Small intestine (tissue), 7 donors: ENCODE measurements at regions not wholly inside any gene's neighbourhood (a gene's known extent, or its start where the extent isn't known, plus 50 kb on each side); places are given as distances from the start of the nearest gene placed in this dataset.
A peak's percentile ranks its signal among the peaks of the same experiment; 100 is the strongest.

Source experiments
- DNase-seq, 2 donors: peaks; one replicate each; pipeline versions ENCODE4 v3.0.0 to v3.0.0-alpha.2; 2013
- FAIRE-seq: peaks from 2 replicates; lab custom pipeline; 2012; peaks lifted over from hg19 to GRCh38; lab: Jason Lieb, UNC
- H3K27ac ChIP-seq, 3 donors: one replicate each; pipeline ENCODE4 v1.5.1; 2013; ENCODE audit warnings: low read length in 2 of 3, mild to moderate bottlenecking in 2 of 3, control low read depth in 1 of 3, inconsistent platforms in 1 of 3, low read depth in 1 of 3, moderate library complexity in 1 of 3
- H3K27me3 ChIP-seq, 3 donors: one replicate each; pipeline ENCODE4 v1.6.1; 2013; ENCODE audit warnings: low read length in 3 of 3, inconsistent platforms in 1 of 3; ENCODE audit not compliant: control insufficient read depth in 3 of 3, insufficient read depth in 3 of 3
- H3K36me3 ChIP-seq, 3 donors: one replicate each; pipeline ENCODE4 v1.6.1; 2013; ENCODE audit warnings: low read length in 3 of 3, inconsistent platforms in 1 of 3, low read depth in 1 of 3, mild to moderate bottlenecking in 1 of 3, moderate library complexity in 1 of 3; ENCODE audit not compliant: control insufficient read depth in 3 of 3, insufficient read depth in 2 of 3
- H3K4me1 ChIP-seq, 3 donors: one replicate each; pipeline ENCODE4 v1.6.1; 2013; ENCODE audit warnings: low read length in 2 of 3, inconsistent platforms in 1 of 3, low read depth in 1 of 3, mild to moderate bottlenecking in 1 of 3, moderate library complexity in 1 of 3; ENCODE audit not compliant: control insufficient read depth in 3 of 3, insufficient read depth in 2 of 3
- H3K4me3 ChIP-seq, 3 donors: one replicate each; pipeline ENCODE4 v1.5.1; 2013; ENCODE audit warnings: low read length in 3 of 3, control low read depth in 1 of 3, inconsistent platforms in 1 of 3, low read depth in 1 of 3, mild to moderate bottlenecking in 1 of 3, moderate library complexity in 1 of 3
- H3K9me3 ChIP-seq, 2 donors: one replicate each; pipeline ENCODE4 v1.6.1; 2013; ENCODE audit warnings: low read depth in 1 of 2, low read length in 1 of 2; ENCODE audit not compliant: control insufficient read depth in 2 of 2, insufficient read depth in 1 of 2
- WGBS, 3 donors: extraction: QIAGEN DNeasy Blood & Tissue Kit; methylation state at CpG; one replicate each; pipeline ENCODE4 v1.1.7; 2013; 5-methylcytosine and 5-hydroxymethylcytosine counted together
- donor health status: healthy with polysubstance abuse.
- donor health status: control.
- donor health status: control.
- donor health status: Bipolar disorder and iron deficiency.
- donor health status: healthy.

DNA sequence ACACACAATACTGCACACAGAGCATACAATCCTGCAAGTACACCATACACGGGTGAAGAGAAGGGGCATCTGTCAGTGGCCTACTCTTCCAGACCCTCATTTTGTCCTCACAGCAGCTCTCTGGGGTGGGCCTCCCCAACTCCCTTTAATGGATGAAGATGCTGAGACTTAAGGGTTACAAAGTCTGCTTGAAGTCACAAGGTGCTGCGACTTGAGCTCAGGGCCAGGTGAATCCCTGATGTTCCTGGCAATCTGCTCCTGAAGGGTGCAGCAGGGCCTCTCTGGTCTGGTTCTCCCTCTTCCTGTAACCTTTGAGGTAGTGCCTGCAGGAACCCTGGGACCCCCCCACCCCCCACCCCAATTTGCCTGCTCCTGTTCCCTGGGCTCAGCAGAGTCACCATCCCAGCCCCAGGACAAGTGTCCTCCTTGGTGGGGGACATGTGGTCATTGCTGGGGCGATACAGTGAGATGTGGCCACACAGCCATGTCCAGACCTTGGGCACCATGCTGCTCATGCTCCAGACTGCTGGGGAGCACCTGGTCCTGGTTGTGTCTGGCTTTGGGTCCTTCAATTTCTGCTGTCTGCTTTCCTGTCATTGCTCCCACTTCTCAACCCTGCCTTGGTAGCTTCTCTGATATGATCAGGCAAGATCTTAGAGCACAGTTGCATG lies 107.5 kb downstream of the METRNL start:
- Histone ChIP-seq H3K4me1 (peaks cover 0 to 6% (median 0%) of the 10 kb centered on the region in 3 donors), H3K4me3 (no peak overlapping the region), H3K27me3 (no peaks in the 10 kb centered on the region), H3K36me3 (no peaks in the 10 kb centered on the region), H3K27ac (no peak overlapping the region), H3K9me3 (no peaks in the 10 kb centered on the region)
- WGBS, 3 donors = 79 to 95% (median 92%) methylated on average over 3 of the region's 3 CpGs
- no peak for FAIRE-seq
- no peak for DNase-seq

DNA sequence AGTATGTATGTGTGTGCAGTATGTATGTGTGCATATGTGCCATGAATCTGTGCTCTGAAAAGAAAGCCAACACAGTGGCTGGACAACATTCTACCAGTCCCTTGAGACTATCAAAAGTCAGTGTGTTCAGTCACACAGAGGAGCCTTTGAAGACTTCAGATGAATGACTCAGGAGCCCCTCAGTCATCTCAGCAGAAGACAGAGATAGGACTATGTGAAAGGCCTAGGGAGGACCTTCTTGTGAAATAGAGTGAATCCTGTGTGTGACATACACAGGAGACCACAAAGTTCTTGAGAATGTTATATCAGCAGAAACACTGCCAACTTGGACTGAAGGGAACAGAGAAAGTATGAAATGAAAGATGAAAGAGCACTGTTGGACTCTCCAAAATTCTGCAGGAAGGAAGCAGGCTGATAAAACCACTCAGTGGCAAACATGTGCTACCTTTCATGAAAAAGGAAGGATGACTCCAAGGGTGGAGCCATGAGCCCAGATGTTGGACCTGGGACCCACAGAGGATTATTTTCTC lies 108.4 kb downstream of the METRNL start:
- H3K27ac ChIP-seq = no peak overlapping the region

DNA sequence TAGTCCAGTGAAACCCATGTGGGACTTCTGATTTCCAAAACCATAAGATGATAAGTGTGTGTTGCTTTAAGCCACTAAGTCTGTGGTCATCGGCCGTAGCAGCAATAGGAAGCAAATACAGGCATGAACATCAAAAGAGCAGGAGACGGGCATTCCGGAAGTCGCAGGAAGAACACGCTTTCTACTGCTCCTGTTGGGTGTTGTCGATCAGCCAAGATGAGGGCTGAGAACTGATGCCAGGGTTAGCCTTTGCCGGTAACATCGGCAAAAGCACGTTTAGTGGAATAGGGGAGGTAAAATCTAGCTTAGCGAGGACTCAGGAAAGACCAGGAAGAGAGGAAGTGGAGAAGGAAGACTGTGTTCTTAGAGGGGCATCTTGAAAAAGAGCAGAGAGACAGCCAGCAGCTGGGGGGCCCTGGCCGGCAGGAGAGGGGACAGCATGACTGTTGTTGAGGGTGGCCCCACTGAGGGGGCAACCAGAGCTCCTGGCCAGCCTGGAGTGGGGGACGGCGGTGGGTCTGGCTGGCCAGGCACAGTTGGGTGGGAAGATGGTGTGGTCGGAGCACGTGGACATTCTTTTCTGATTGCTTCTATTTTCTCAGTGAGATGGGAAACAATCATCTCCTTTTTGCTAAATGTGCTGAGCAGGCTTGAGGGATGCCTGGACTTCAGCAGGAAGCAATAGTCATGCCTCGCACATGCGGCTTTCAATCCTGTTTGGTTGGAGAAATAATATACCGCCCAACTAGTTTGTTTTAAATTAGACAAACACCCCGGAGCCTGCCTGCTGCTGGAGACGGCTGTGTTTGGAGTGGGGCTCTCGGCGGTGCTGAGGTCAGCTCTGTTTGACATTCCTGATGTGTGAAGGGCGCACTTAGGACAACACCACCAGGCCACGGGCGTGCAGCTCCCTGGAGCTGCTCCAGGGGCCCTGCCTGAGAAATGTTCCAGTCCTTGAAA lies 109.9 kb downstream of the METRNL start:
- H3K9me3 ChIP-seq = no peaks in the 10 kb centered on the region
- H3K27me3 ChIP-seq = no peaks in the 10 kb centered on the region
- FAIRE-seq (no peak), DNase-seq (peak in 1 of 2 donors; percentile 28)
- peaks cover 0 to 6% (median 0%) of the 10 kb centered on the region in 3 donors for H3K4me1 ChIP-seq
- no peak overlapping the region for H3K4me3 ChIP-seq
- H3K27ac ChIP-seq = peak overlapping the region in 2 of 3 donors; percentile 21 to 30
- H3K36me3 ChIP-seq = no peaks in the 10 kb centered on the region
- 63 to 72% (median 71%) methylated on average over 26 of the region's 26 CpGs for WGBS, 3 donors

More for the DNA sequence above, 108.4 kb downstream of the METRNL start:
- DNase-seq = no peak
- Histone ChIP-seq H3K9me3 (no peaks in the 10 kb centered on the region), H3K4me3 (no peak overlapping the region), H3K36me3 (no peaks in the 10 kb centered on the region), H3K4me1 (peaks cover 0 to 6% (median 0%) of the 10 kb centered on the region in 3 donors), H3K27me3 (no peaks in the 10 kb centered on the region)
- FAIRE-seq = no peak

DNA sequence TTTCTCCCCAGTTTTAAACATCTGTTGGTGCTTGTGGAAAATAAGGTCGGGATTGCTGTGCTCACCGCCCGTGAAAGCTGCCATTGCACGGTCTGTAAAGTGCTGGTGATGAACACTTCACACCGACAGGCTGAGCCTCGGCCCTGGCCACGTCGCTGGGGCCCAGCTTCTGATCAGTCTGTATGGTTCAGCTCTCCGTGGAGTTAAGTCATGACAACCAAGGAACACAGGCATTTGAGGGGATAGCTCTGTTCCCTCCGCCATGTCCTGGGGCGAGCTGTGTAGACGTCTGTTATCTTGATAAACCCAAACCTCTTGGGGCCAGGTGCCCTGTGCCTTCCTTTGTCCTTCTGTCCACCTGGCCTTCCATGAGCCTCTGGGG lies 110.6 kb downstream of the METRNL start:
- H3K36me3 ChIP-seq = no peaks in the 10 kb centered on the region
- H3K4me1 ChIP-seq = peaks cover 0 to 6% (median 0%) of the 10 kb centered on the region in 3 donors
- no peak for FAIRE-seq
- H3K4me3 ChIP-seq = no peak overlapping the region
- DNase-seq = no peak
- WGBS, 3 donors = 67 to 82% (median 80%) methylated on average over 12 of the region's 12 CpGs
- H3K9me3 ChIP-seq = peaks cover 0 to 4% of the 10 kb centered on the region in 2 donors
- H3K27ac ChIP-seq = peak overlapping the region in 2 of 3 donors; percentile 30 to 53
- H3K27me3 ChIP-seq = no peaks in the 10 kb centered on the region

DNA sequence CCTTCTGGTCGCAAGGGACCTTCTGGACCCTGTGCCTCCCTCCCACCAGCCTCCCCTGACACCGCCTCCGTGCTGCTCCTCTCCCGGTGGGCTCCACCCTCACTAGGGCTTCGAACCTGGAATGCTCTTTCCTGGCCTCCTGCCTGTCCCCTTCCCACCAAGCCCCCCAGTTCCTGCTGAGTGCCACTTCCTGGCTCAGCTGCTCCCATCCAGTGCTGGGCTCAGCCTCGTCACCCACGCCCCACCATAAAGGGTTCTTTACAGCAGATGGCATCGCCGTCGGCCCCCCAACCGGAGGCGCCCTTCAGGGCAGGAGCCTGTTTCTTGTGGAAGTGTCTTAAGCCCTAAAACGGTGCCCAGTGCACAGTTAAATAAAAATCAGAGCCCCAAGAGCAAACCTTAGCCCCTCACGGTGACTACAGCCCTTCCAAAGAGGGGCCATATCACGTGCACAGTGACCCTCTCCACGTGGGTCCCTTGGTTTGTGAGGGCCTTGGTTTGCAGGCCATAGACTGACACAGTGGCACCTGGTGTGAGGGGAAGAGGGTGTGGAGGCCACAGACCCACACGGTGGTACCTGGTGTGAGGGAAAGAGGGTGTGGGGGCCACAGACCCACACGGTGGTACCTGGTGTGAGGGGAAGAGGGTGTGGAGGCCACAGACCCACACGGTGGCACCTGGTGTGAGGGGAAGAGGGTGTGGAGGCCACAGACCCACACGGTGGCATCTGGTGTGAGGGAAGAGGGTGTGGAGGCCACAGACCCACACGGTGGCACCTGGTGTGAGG lies 111.4 kb downstream of the METRNL start:
- H3K27ac ChIP-seq = no peak overlapping the region
- DNase-seq (no peak), FAIRE-seq (no peak)
- H3K9me3 ChIP-seq = peaks cover 0 to 4% of the 10 kb centered on the region in 2 donors
- no peaks in the 10 kb centered on the region for H3K36me3 ChIP-seq
- peaks cover 0 to 6% (median 0%) of the 10 kb centered on the region in 3 donors for H3K4me1 ChIP-seq
- WGBS, 3 donors = 74 to 86% (median 83%) methylated on average over 21 of the region's 21 CpGs
- no peak overlapping the region for H3K4me3 ChIP-seq
- no peaks in the 10 kb centered on the region for H3K27me3 ChIP-seq

DNA sequence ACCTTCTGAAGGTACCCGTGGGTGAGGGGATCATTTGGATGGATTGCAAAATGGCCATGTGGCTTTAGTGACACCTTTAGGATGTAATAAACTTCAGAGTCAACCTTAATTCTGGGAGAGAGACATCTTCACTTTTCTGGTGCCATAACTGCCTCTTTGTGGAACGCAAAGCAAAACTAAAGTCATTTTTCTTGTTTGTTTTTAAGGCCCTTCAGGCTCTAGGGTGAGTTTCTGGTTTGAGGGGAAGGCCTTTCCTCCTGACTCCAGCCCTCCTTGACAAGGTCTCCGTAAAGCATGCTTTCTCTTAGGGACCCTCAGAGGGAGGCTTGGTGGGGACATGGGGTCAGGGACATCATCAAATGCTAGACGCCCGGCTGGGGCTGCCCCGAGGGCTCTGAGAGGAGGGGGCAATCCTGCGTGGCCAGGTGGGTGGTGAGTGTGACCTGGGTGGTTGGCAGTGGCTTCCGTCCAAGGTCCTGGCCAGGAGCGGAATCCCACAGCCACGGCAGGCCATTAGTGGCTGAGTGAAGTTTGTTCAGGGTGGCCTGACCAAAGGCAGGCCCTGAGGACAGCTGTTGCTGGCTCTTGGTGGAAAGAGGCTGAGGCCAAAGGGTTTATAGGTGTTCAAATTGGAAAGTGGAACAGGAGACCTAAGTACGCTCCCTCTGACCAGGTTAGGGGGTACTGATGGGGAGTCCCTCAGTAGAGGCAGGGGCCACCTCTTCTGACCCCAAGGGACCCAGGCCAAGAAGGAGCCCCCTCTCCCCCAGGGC lies 112.2 kb downstream of the METRNL start:
- no peaks in the 10 kb centered on the region for H3K36me3 ChIP-seq
- WGBS, 3 donors = 85 to 94% (median 87%) methylated on average over 11 of the region's 11 CpGs
- no peaks in the 10 kb centered on the region for H3K27me3 ChIP-seq
- FAIRE-seq = no peak
- no peak overlapping the region for H3K27ac ChIP-seq
- peaks cover 0 to 4% of the 10 kb centered on the region in 2 donors for H3K9me3 ChIP-seq
- DNase-seq = no peak
- H3K4me3 ChIP-seq = no peak overlapping the region
- peaks cover 0 to 3% (median 0%) of the 10 kb centered on the region in 3 donors for H3K4me1 ChIP-seq

DNA sequence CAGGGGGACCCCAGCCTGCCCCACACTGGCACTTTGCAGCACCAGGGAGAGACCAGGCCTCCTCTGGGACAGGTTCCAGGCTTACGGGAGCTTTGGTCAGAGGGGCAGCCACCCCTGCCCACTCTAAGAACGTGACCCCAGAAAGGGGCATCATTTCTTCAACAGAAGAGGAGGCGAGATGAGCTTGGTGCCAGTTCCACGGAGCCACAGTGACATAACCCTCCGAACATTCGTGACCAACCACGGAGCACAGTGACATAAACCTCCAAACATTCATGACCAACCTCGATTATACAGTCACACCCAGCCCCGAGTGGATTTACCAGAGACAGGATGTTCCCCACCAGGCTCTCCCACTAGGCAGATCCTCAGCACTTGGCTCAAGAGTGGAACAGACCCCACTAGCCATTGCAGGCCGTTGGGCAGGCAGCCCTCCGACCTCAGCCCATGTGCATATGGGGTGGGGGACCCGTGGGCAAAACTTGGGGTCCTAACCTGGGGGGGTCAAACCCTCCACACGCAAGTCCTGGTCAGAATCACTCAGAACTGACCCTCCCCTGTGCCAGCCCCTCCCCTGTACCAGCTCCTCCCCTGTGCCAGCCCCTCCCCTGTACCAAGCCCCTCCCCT lies 112.9 kb downstream of the METRNL start:
- no peak overlapping the region for H3K4me3 ChIP-seq
- H3K27ac ChIP-seq = no peak overlapping the region
- peaks cover 0 to 4% of the 10 kb centered on the region in 2 donors for H3K9me3 ChIP-seq
- H3K27me3 ChIP-seq = no peaks in the 10 kb centered on the region
- FAIRE-seq = no peak
- no peak for DNase-seq
- WGBS, 3 donors = 72 to 78% (median 74%) methylated on average over 13 of the region's 13 CpGs
- peaks cover 0 to 3% (median 0%) of the 10 kb centered on the region in 3 donors for H3K4me1 ChIP-seq
- H3K36me3 ChIP-seq = no peaks in the 10 kb centered on the region
